Activated CD4-positive, alpha-beta memory T cell treated with anti-CD3 and anti-CD28 coated beads, Interleukin-2, amount 10 ng/mL, durations not matched to agents 7 days and 5 days (primary cell): ENCODE measurements at regions not wholly inside any gene's neighbourhood (a gene's known extent, or its start where the extent isn't known, plus 50 kb on each side); places are given as distances from the start of the nearest gene placed in this dataset.
"Not testable (repeated sequence)": the region's sequence is repeated elsewhere in the genome, so short reads cannot be mapped to it uniquely, and the experiment has no call there.

Experiments
- CTCF ChIA-PET: fragments of 350-600 bp; sonication (Branson Sonifier 250); formaldehyde crosslinking; loops from one replicate; lab custom pipeline; 2021; ENCODE audit warnings: antibody characterized with exemption, inconsistent platforms; lab: Charles Lee
- POLR2A ChIA-PET: fragments of 350-600 bp; sonication (Branson Sonifier 250); formaldehyde crosslinking; loops from one replicate; lab custom pipeline; 2021; ENCODE audit warnings: antibody characterized with exemption; lab: Charles Lee
- DNase-seq: peaks from one replicate; pipeline ENCODE4 v3.0.0-alpha.2; 2020
- H3K27ac Mint-ChIP-seq: one replicate; pipeline ENCODE4 v1.8.0; 2021; ENCODE audit warnings: mild to moderate bottlenecking, mixed read lengths
- H3K27me3 Mint-ChIP-seq: one replicate; pipeline ENCODE4 v1.8.0; 2021; ENCODE audit warnings: mixed read lengths
- H3K36me3 Mint-ChIP-seq: one replicate; pipeline ENCODE4 v1.8.0; 2021; ENCODE audit warnings: low read depth, mixed read lengths
- H3K4me1 Mint-ChIP-seq: one replicate; pipeline ENCODE4 v1.8.0; 2021; ENCODE audit warnings: mixed read lengths
- H3K4me3 Mint-ChIP-seq: one replicate; pipeline ENCODE4 v1.8.0; 2021; ENCODE audit warnings: mild to moderate bottlenecking, mixed read lengths
- H3K9me3 Mint-ChIP-seq: one replicate; pipeline ENCODE4 v1.8.0; 2021; ENCODE audit warnings: mixed read lengths

- DNase-seq = no peak
- Mint-ChIP-seq H3K4me1 (peaks cover 22% of the 10 kb centered on the region), H3K27me3 (no peaks in the 10 kb centered on the region), H3K9me3 (peaks cover 12% of the 10 kb centered on the region), H3K36me3 (peaks cover 8% of the 10 kb centered on the region), H3K4me3 (no peak overlapping the region), H3K27ac (no peak overlapping the region)
- ChIA-PET POLR2A (no interaction called here), CTCF (no interaction called here)
These were observed 93.1 kb upstream of the HIF1A start for GRCh38 chr14:61602003-61602732.

- Mint-ChIP-seq H3K27ac (no peak overlapping the region), H3K9me3 (peaks cover 12% of the 10 kb centered on the region), H3K27me3 (no peaks in the 10 kb centered on the region), H3K36me3 (peaks cover 8% of the 10 kb centered on the region), H3K4me1 (peaks cover 22% of the 10 kb centered on the region), H3K4me3 (no peak overlapping the region)
- ChIA-PET POLR2A (no interaction called here), CTCF (no interaction called here)
- no peak for DNase-seq
These were observed 92.6 kb upstream of the HIF1A start for GRCh38 chr14:61602733-61603077.

- Mint-ChIP-seq H3K27me3 (peaks cover 3% of the 10 kb centered on the region), H3K9me3 (peaks cover 12% of the 10 kb centered on the region), H3K36me3 (peaks cover 8% of the 10 kb centered on the region), H3K27ac (no peak overlapping the region), H3K4me3 (no peak overlapping the region), H3K4me1 (peaks cover 13% of the 10 kb centered on the region)
- CTCF ChIA-PET = no interaction called here
- no peak for DNase-seq
- POLR2A ChIA-PET = interaction anchor here (1.2 kb wide), 1 partner anchor 8 kb away, joined by 3 read pairs; no protein-coding TSS in a partner anchor
These were observed 91.6 kb upstream of the HIF1A start for GRCh38 chr14:61603736-61604135.

- ChIA-PET CTCF (no interaction called here), POLR2A (no interaction called here)
- Mint-ChIP-seq H3K27ac (no peak overlapping the region), H3K27me3 (peaks cover 3% of the 10 kb centered on the region), H3K9me3 (peaks cover 12% of the 10 kb centered on the region), H3K36me3 (peaks cover 7% of the 10 kb centered on the region), H3K4me1 (peaks cover 2% of the 10 kb centered on the region), H3K4me3 (no peak overlapping the region)
- DNase-seq = no peak
These were observed 87.6 kb upstream of the HIF1A start for GRCh38 chr14:61607570-61608244.

- Mint-ChIP-seq H3K27me3 (peaks cover 3% of the 10 kb centered on the region), H3K27ac (no peak overlapping the region), H3K4me1 (no peaks in the 10 kb centered on the region), H3K36me3 (peaks cover 5% of the 10 kb centered on the region), H3K9me3 (peaks cover 12% of the 10 kb centered on the region), H3K4me3 (no peak overlapping the region)
- CTCF ChIA-PET = interaction anchor here (0.5 to 0.6 kb wide), 2 partner anchors 282 to 355 kb away, joined by 3 read pairs; no protein-coding TSS in a partner anchor
- POLR2A ChIA-PET = interaction anchor here (1.1 to 1.6 kb wide), 3 partner anchors 12 to 132 kb away, joined by 3 to 4 read pairs (median 3); no protein-coding TSS in a partner anchor
- no peak for DNase-seq
These were observed 86.8 kb upstream of the HIF1A start for GRCh38 chr14:61608245-61609165.

GRCh38 chr14:61609191-61609843, 86.0 kb upstream of the HIF1A start:
- CTCF ChIA-PET = interaction anchor here (0.5 to 0.6 kb wide), 2 partner anchors 281 to 356 kb away, joined by 3 read pairs; no protein-coding TSS in a partner anchor
- H3K36me3 Mint-ChIP-seq = peaks cover 5% of the 10 kb centered on the region
- no peak overlapping the region for H3K4me3 Mint-ChIP-seq
- no peaks in the 10 kb centered on the region for H3K4me1 Mint-ChIP-seq
- peaks cover 3% of the 10 kb centered on the region for H3K27me3 Mint-ChIP-seq
- POLR2A ChIA-PET = interaction anchor here (1.1 to 1.6 kb wide), 3 partner anchors 12 to 133 kb away, joined by 3 to 4 read pairs (median 3); no protein-coding TSS in a partner anchor
- H3K9me3 Mint-ChIP-seq = peaks cover 12% of the 10 kb centered on the region
- DNase-seq = no peak
- no peak overlapping the region for H3K27ac Mint-ChIP-seq

- H3K36me3 Mint-ChIP-seq = peaks cover 6% of the 10 kb centered on the region
- DNase-seq = no peak
- H3K4me3 Mint-ChIP-seq = no peak overlapping the region
- H3K4me1 Mint-ChIP-seq = no peaks in the 10 kb centered on the region
- no peak overlapping the region for H3K27ac Mint-ChIP-seq
- H3K9me3 Mint-ChIP-seq = peaks cover 8% of the 10 kb centered on the region
- ChIA-PET CTCF (no interaction called here), POLR2A (interaction anchor here (1.1 to 1.6 kb wide), 2 partner anchors 14 to 133 kb away, joined by 3 read pairs; no protein-coding TSS in a partner anchor)
- H3K27me3 Mint-ChIP-seq = peaks cover 3% of the 10 kb centered on the region
These were observed 85.4 kb upstream of the HIF1A start for GRCh38 chr14:61609884-61610283.

- POLR2A ChIA-PET = no interaction called here
- Mint-ChIP-seq H3K4me3 (no peak overlapping the region), H3K27ac (no peak overlapping the region), H3K27me3 (peaks cover 3% of the 10 kb centered on the region), H3K9me3 (no peaks in the 10 kb centered on the region), H3K4me1 (no peaks in the 10 kb centered on the region), H3K36me3 (peaks cover 2% of the 10 kb centered on the region)
- DNase-seq = no peak
- CTCF ChIA-PET = no interaction called here
These were observed 84.4 kb upstream of the HIF1A start for GRCh38 chr14:61610900-61611299.

- ChIA-PET POLR2A (interaction anchor here (0.6 to 0.8 kb wide), 2 partner anchors 8 to 19 kb away, joined by 3 read pairs; no protein-coding TSS in a partner anchor), CTCF (no interaction called here)
- DNase-seq = no peak
- no peak overlapping the region for H3K27ac Mint-ChIP-seq
- peaks cover 3% of the 10 kb centered on the region for H3K27me3 Mint-ChIP-seq
- no peaks in the 10 kb centered on the region for H3K9me3 Mint-ChIP-seq
- peaks cover 2% of the 10 kb centered on the region for H3K36me3 Mint-ChIP-seq
- H3K4me3 Mint-ChIP-seq = no peak overlapping the region
- peaks cover 3% of the 10 kb centered on the region for H3K4me1 Mint-ChIP-seq
These were observed 83.3 kb upstream of the HIF1A start for GRCh38 chr14:61611880-61612630.

- POLR2A ChIA-PET, H3K27ac Mint-ChIP-seq, DNase-seq, H3K27me3 Mint-ChIP-seq, H3K4me1 Mint-ChIP-seq, H3K9me3 Mint-ChIP-seq, H3K4me3 Mint-ChIP-seq, H3K36me3 Mint-ChIP-seq, CTCF ChIA-PET: not testable (repeated sequence)
These were observed 82.3 kb upstream of the HIF1A start for GRCh38 chr14:61613006-61613405.

- Mint-ChIP-seq H3K4me3 (no peak overlapping the region), H3K27ac (no peak overlapping the region), H3K4me1 (peaks cover 20% of the 10 kb centered on the region), H3K36me3 (peaks cover 2% of the 10 kb centered on the region), H3K9me3 (no peaks in the 10 kb centered on the region), H3K27me3 (no peaks in the 10 kb centered on the region)
- no peak for DNase-seq
- CTCF ChIA-PET = no interaction called here
- POLR2A ChIA-PET = no interaction called here
These were observed 80.6 kb upstream of the HIF1A start for GRCh38 chr14:61614693-61615092.
